UCSD-AML1 (cell line): ENCODE measurements at regions not wholly inside any gene's neighbourhood (a gene's known extent, or its start where the extent isn't known, plus 50 kb on each side); places are given as distances from the start of the nearest gene placed in this dataset.
"Not testable (repeated sequence)": the region's sequence is repeated elsewhere in the genome, so short reads cannot be mapped to it uniquely, and the experiment has no call there.

Experiments used
- DNase-seq: peaks from one replicate; lab custom pipeline; 2025; ENCODE audit not compliant: unreplicated experiment; lab: John Stamatoyannopoulos, UW

GRCh38 chr7:81233208-81233940 lies 314.5 kb upstream of the SEMA3C start:
- DNase-seq, result no peak

- DNase-seq, result no peak
These were observed 313.4 kb upstream of the SEMA3C start for GRCh38 chr7:81232084-81232799.

- no peak for DNase-seq
These were observed 312.5 kb upstream of the SEMA3C start for GRCh38 chr7:81231301-81231838.

- DNase-seq, result no peak
These were observed 307.4 kb upstream of the SEMA3C start for GRCh38 chr7:81226234-81226633.

GRCh38 chr7:81222692-81223091 lies 303.8 kb upstream of the SEMA3C start:
- not testable (repeated sequence) for DNase-seq

GRCh38 chr7:81221527-81222217 lies 302.8 kb upstream of the SEMA3C start:
- no peak for DNase-seq

GRCh38 chr7:81218480-81219106 lies 299.7 kb upstream of the SEMA3C start:
- no peak for DNase-seq

- no peak for DNase-seq
These were observed 294.5 kb upstream of the SEMA3C start for GRCh38 chr7:81213394-81213793.

GRCh38 chr7:81211934-81212320 lies 293.1 kb upstream of the SEMA3C start:
- no peak for DNase-seq

- DNase-seq, result no peak
These were observed 292.5 kb upstream of the SEMA3C start for GRCh38 chr7:81211204-81211933.

GRCh38 chr7:81210137-81211064 lies 291.6 kb upstream of the SEMA3C start:
- no peak for DNase-seq

- no peak for DNase-seq
These were observed 290.2 kb upstream of the SEMA3C start for GRCh38 chr7:81209059-81209458.

GRCh38 chr7:81207801-81208200 lies 288.9 kb upstream of the SEMA3C start:
- DNase-seq, result no peak

- no peak for DNase-seq
These were observed 288.0 kb upstream of the SEMA3C start for GRCh38 chr7:81206667-81207360.

GRCh38 chr7:81206217-81206616 lies 287.4 kb upstream of the SEMA3C start:
- no peak for DNase-seq

GRCh38 chr7:81201188-81201587 lies 282.3 kb upstream of the SEMA3C start:
- no peak for DNase-seq

GRCh38 chr7:81198766-81199165 lies 279.9 kb upstream of the SEMA3C start:
- DNase-seq, result no peak

- DNase-seq, result no peak
These were observed 278.4 kb upstream of the SEMA3C start for GRCh38 chr7:81197266-81197665.

GRCh38 chr7:81195033-81195432 lies 276.2 kb upstream of the SEMA3C start:
- DNase-seq, result peak; percentile 1
